ENCODE measurements at regions not wholly inside any gene's neighbourhood (a gene's known extent, or its start where the extent isn't known, plus 50 kb on each side); places are given as distances from the start of the nearest gene placed in this dataset.

- no peak for TF ChIP-seq CTCF (IDR thresholded peaks at IDR 0.05)
- no peak for TF ChIP-seq POLR2A (IDR thresholded peaks at IDR 0.05)
Observed at GRCh38 chr18:53664575-53664974, 559.9 kb downstream of the MBD2 start.
